NAMALWA (cell line): ENCODE measurements at regions not wholly inside any gene's neighbourhood (a gene's known extent, or its start where the extent isn't known, plus 50 kb on each side); places are given as distances from the start of the nearest gene placed in this dataset.
"Not testable (repeated sequence)": the region's sequence is repeated elsewhere in the genome, so short reads cannot be mapped to it uniquely, and the experiment has no call there.

Source experiments
- DNase-seq: peaks from one replicate; pipeline ENCODE4 v3.0.0-alpha.2; 2015; ENCODE audit warnings: low spot score

DNA sequence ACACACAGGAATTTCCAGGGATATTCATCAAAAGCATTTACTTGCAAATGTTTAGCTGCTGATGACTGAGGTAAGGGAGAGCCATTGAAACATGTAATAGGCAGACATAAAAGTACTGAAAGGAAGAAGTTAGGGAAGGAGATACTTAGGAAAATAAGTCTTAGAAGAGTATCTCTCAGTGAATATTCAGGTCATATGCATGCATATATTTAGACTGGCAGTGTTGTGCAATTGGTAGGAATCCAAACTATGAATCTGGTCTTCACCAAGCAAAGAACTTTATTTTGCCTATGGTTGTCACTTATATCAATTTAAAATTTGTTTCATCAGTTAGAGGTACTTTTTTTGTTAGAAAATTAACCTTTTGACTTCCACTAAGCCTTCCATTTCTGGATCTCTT is 1490.7 kb downstream of the SUCLG1 start:
- DNase-seq, result no peak

DNA sequence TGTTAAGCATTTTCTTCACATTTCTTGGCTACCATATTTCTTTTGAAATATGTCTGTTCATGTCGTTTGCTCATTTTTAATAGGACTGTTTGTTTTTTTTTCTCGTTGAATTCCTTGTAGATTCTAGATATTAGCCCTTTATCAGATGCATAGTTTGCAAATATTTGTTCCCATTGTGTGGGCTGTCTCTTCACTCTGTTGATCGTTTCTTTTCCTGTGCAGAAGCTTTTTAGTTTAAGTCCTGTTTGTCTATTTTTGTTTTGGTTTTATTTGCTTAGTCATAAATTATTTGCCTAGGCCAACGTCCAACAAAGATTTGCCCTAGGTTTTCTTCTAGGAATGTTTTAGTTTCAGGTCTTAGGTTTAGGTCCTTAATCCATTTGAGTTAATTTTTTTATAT is 1494.7 kb downstream of the SUCLG1 start:
- DNase-seq, result no peak

DNA sequence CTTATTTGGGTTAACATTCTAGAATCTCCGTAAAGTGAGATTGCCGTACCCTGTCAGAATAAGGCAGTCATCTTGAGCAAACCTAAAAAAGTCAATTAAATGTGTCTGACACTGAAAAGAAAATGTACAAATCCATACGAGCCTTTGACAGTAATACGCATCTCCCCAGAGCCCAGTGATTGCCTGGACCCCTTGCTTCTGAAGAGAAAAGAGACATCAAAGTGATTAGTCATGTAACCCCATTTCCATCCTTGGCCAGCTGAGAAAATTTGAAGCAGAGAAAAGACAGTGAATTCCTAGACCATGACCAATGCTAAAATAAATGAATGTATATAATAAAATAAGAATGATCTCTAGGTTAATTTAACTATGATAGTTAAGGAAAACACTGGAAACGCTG is 1499.4 kb downstream of the SUCLG1 start:
- DNase-seq, result no peak

DNA sequence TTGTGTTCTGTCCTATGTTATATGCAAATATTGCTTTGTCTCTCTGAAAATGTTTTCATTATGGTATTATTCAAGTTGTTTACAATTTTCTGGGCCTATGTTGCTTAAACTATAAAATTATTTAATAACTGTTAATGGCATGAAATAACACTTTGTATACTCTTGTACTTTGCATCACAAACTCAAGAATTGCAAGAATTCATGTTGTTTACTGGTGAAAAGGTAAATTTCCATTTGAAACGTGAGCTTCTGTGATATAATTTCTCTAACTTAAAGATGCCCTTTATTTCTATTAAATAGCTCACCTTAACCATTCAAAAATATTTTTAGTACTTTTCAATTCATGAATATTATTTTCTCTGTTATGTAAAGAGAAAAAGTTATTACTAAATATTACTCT is 1504.2 kb downstream of the SUCLG1 start:
- DNase-seq, result no peak

DNA sequence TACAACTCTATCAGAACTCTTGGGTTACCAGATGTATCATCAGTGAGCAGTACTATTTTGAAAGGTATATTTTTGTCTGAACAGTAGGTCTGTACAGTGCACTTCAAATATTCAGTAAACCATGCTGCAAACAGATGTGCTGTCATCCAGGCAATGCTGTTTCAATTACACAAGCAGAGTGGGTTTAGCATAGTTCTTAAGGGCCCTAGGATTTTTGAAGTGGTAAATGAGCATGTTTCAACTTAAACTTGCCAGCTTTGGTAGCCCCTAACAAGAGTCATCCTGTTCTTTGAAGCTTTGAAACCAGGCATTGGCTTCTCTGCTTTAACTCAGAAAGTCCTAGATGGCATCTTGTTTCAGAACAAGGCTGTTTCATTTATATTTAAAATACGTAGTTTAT is 1519.9 kb downstream of the SUCLG1 start:
- DNase-seq, result no peak

DNA sequence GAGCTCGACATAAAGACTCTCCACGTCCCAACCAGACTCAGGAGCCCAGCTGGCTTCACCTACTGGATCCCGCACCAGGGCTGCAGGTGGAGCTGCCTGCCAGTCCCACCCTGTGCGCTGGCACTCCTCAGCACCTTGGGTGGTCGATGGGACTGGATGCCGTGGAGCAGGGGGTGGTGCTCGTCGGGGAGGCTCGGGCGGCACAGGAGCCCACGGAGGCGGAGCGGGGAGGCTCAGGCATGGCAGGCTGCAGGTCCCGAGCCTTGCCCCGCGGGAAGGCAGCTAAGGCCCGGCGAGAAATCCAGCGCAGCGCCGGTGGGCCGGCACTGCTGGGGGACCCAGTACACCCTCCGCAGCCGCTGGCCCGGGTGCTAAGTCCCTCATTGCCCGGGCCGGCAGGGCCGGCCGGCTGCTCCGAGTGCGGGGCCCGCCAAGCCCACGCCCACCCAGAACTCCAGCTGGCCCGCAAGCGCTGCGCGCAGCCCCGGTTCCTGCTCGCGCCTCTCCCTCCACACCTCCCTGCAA is 1520.7 kb downstream of the SUCLG1 start:
- not testable (repeated sequence) for DNase-seq

DNA sequence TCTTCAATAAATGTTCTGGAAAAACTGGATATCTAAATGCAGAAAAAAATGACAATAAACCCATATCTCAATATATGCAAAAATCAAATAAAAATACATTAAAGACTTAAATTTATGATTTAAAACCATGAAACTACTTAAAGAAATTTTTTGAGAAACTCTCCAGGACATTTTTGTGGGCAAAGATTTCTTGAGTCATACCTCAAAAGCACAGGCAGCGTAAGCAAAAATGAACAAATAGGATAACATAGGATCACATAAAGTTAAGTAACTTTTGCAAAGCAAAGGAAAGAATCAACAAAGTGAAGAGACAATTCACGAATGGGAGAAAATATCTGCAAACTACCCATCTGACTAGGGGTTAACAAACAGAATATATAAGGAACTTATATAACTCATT is 1545.5 kb downstream of the SUCLG1 start:
- DNase-seq, result no peak

DNA sequence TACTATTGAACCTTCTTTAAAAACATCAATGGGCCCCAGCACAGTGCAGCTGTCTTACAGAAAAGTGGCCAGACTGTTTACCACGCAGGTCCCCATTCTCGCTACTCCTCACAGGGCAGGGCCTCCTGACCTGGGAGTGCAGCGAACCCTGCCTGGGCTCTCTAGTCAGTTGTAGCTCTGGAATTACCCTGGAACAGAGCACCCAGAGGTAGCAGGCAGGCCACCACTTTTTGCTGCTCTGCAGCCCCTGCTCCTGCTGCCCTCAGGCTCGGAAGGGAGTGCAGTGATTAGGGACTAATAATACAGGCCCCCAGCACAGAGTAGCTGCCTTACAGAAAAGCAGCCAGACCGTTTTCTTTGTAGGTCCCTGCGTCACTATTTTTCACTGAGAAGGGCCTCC is 1563.0 kb downstream of the SUCLG1 start:
- no peak for DNase-seq

DNA sequence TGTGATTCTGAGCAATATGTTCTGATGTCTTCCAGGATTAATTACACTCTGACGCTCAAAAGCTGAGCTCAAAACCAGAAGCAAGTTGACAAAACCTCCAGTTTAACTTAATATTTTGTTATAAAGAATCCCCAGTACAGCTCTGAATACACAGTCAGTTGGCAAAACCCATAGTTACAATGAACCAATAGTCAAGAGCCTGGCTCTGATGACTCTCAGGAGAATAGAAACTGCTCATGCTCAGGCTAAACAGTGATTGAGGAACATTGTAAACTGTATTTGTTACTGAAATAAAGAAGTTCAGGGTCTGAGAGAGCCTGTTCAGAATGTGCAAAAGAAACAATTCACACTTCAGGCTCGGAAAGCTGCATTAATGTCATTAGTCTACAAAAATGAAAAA is 1565.9 kb downstream of the SUCLG1 start:
- no peak for DNase-seq

DNA sequence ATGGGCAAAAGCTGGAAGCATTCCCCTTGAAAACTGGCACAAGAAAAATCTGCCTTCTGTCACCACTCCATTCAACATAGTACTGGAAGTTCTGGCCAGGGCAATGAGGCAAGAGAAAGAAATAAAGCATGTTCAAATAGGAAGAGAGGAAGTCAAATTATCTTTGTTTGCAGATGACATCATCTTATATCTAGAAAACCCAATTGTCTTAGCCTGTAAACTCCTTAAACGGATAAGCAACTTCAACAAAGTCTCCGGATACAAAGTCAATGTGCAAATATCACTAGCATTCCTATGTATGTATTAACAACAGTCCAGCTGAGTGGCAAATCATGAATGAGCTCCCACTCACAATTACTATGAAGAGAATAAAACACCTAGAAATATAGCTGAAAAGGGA is 1579.3 kb downstream of the SUCLG1 start:
- no peak for DNase-seq

DNA sequence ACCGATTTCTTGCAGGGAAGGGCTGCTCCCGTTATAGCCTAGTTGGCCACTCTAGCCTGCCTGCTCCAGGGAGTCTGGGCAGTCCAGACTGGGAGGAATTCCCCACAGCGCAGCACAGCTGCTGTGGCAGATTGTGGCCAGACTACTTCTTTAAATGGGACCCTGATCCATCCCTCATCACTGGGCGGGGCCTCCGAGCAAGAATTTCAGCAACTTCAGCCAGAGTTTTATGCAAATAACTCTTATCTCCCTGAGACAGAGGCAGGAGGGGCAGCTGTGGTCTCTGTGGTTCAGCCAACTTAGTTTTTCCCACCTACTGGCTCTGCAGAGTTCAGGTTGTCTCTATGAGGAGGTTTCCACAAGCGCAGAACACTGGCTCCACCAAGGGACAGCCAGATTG is 1583.2 kb downstream of the SUCLG1 start:
- DNase-seq, result no peak

DNA sequence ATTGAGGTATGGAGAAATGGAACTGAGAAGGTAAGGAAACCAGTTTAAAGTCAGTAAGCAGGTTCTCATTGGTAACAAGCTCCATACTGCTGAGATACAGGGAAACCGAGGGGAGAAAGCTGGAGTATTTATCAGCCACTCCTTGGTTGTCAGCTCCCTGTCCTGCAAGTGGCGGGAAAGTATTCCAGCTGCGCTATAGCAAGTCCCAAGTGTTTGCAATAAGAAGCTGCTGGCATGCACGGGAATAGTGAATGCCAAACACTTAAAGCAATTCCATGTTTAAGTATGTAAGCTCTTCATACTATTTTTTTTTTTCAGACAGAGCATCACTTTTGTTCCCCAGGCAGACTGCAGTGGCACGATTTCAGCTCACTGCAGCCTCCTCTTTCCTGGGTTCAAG is 1601.1 kb downstream of the SUCLG1 start:
- no peak for DNase-seq

DNA sequence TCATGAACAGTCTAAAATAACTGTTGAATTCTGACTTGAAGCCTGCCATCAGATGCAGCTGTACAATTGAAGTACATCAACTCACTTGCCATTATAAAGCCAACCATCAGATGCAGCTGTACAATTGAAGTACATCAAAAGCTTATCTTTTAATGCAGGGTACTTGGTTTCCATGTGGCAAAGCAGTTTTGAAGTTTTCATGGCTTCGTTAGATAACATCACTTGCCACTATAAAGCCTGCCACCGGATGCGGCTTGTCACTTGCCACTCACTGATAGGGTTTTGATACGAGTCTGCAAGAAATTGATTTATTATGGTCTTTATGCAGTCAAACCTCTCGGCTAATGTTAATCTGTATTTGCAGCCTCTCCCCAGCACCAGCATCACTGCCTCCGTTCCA is 1605.8 kb downstream of the SUCLG1 start:
- DNase-seq, result no peak

DNA sequence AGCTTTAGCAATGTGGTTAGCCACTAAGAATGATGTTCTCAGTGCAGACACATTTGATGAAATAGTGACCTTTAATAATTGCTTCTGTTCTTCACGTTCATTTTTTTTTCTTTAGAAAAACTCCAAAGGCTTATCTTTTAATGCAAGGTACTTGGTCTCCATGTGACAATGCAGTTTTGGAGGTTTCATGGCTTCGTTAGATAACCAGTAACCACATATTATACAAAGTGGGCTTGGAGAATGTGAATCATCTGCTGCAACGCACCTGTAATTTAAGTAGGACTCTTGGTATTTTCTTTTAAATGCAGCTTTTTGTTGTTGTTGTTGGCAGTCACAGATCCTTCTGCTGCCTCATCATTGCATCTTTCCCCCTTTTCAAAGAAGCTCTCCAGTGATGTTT is 1606.3 kb downstream of the SUCLG1 start:
- DNase-seq, result no peak

DNA sequence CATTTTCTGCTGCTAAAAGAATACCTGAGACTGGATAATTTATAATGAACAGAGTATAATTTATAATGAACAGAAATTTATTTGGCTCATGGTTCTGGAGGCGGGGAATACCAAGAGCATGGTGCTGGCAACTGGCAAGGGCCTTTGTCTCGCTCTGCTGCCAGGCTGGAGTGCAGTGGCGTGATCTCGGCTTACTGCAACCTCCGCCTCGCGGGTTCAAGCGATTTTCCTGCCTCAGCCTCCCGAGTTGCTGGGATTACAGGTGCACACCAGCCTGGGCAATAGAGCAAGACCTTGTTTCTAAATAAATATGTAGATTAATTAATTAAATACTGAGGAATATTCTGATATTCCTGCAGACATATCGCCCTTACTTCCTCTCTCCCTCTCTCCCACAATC is 1610.8 kb downstream of the SUCLG1 start:
- DNase-seq, result no peak

DNA sequence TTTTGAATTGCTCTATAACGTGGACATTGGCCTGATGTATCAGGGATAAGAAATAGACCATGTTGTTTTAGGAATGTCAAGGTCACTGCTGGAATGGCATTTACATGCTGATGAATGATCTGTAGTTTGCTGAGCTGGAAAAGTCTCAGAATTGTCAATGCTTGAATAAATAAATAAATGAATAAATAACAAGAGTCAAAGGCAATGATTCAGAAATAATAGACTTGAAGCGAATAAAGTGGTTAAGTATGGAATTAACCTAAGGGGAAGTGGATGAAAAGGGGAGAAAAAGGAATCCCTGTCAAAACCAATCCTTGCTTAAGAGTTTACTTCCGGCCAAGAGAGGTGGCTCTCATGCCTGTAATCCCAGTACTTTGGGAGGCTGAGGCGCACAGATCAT is 1620.0 kb downstream of the SUCLG1 start:
- DNase-seq, result no peak

DNA sequence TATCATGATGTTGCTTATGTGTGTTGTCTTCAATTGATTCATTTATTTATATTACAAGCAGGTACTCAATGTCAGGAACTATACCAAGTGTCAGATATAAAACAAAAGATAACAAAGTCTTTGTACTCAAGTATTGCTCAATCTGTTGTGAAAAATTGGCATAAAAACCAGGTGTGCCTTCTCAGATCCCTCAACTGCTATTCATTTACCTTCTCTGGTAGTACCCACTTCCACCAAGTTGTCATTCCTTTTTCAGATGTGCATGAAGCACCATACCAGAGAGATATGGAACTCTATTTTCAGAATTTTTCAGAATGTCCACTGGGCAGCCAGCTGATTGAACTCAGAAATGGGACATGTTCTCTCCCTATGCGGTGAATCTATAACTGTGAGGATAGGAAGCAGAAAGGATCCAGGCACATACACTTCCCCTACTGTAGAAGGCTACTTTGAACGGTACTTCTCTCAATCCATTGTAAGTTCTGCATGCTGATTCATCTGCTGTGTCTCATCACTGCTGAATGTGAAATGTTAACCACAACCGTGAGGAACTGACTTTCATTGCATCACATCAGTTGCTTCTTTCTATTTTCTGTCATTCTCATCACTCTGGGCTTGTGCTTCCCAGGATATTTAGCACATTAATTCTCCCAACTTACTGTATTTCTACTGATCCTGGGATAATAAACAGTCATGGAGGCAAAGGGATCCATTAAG is 1621.3 kb downstream of the SUCLG1 start:
- DNase-seq, result no peak

DNA sequence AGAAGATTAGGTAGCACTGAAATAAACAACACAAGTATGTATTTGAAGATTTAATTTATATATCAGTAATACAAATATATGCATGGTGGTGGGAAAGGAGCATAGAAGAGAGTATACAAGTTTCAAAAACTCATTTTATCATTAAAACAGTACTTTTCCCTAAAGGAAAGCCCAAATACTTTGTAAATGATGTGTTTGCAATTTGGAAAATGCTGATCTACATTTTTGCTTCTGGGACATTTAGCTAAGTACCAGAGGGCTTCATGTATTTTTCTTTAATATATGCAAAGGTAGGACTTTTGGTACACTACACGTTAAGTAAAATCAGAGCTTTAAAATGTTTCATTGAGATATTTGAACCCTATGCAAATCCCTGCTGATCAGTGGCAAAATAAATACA is 1624.2 kb downstream of the SUCLG1 start:
- no peak for DNase-seq

DNA sequence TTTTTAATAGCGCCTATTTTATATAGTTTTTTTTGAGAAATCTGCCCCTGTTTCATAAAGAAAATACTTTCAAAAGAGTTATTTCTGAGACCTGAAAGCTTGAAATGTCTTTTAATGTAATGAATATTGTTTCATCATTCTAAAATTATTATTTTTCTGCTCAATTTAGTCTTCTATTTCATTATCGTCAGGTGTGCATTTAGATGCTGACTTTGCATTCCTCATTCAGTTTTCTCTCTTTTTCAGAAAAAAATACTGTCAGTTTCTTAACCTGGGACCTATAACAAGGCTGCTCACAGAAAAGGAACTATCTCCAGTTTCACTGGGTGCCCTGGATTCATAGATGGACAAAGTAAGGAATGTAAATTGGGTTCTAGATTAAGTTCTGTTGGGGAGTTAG is 1631.7 kb downstream of the SUCLG1 start:
- no peak for DNase-seq

DNA sequence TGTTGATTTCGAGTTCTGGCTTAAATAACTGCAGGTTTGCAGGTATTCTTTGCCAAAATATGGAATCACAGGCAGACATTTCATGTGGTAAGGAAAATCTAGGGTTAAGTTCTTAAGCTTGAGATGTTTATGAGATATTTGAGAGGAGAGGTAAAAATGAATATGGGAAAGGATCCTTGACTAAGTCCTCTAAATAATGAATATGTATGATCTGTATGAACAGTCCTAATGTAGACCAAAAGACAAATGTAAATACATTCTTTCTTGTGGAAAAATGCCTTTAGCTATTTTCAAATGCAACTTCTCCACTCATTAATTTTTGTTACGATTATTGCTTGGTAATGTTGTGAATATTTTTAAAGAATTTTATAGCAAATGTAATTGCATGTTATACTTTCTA is 1632.6 kb downstream of the SUCLG1 start:
- DNase-seq, result no peak

DNA sequence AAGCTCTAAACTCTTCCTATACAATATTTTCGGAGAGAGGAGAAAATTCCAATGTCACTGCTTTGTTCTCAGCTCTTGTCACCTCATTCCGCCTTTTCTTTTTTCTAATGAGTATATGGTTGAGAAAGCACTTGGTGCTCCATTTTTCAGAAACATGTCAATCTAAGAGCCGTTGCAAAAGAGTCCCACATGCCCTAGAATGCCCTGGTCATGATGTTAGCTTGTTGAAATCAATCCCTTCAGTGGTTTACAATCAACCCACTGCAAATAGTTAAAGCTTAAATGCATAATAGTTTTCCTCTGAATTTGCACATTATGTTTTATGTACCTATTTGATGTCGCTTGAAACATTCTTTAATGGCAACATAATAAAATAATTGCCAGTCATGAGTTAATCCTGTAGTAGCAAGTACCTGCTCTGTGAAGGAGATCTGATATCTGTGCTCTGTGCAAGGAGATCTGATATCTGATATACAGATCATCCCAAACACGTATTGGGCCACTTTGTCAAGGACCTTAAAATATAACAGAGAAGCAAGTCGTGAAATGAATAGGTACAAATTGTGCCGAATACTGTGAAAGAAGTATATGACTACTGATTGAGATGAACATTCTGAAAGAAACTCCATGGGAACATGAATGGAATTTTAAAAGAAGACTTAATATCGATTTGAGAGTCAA is 1633.5 kb downstream of the SUCLG1 start:
- no peak for DNase-seq

DNA sequence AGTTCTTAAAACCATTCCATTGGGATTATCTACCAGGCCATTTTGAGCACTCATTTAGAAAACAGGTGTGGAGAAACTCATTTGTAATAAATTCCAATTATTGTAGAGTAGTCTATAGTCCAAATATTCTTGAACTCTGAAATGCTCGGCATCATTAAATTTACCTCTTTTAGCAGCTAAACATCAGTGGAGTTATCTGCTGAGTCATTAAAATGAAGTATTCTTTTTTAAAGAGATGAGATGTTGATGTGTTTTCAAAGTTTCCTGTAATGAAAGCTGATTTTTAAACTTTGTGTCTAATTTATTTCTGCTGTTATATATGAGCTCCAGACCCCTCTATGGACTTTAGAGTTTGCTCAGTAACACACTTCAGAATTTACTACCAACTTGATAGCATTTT is 1635.2 kb downstream of the SUCLG1 start:
- no peak for DNase-seq

DNA sequence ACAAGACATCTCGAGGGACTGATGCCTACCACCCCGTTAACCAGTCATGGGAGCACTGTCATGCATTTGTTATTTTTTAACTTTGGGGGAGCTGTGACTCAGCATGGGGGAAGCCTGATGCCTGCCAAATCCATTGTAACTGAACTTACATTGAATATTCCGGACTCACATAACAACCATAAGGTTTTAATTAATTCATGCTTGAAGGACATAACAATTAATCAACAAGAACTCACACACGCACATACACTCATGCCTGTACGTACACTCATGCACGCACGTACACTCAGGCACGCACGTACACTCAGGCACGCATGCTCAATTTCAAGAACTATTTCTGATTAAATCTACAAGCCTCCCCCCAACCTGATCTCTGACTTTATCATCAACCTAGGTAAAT is 1639.1 kb downstream of the SUCLG1 start:
- DNase-seq, result no peak

DNA sequence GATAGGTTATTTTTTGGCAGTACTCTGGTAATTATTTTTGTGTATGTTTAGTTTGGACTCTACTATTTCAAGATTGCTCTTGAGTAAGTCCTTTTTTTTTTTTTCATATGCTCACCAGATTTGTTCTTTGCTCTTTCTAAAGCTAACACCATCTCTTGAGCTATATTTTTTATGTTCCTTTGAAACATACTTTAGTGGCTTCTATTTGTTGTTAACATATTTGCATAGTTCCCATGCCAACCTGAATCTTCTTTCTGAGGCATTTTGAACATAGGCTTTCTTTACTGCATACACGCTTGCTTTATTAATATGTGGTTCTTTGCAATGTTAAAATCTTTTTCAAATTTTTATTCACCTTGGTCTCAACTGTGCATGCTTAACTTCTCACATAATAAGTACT is 1644.9 kb downstream of the SUCLG1 start:
- DNase-seq, result no peak
